Vagina (tissue), 2 donors: ENCODE measurements at regions not wholly inside any gene's neighbourhood (a gene's known extent, or its start where the extent isn't known, plus 50 kb on each side); places are given as distances from the start of the nearest gene placed in this dataset.

Experiments
- CTCF ChIP-seq, 3 experiments: fragments of 450-650 bp in 2 of 3; fragments of 200-600 bp in 1 of 3; sonication (generic) in 1 of 3; IDR thresholded peaks; one replicate each; pipeline ENCODE4 v1.5.1; 2017 to 2019; ENCODE audit warnings: antibody characterized with exemption in 3 of 3, mild to moderate bottlenecking in 2 of 3, moderate library complexity in 2 of 3
- POLR2A ChIP-seq, 2 donors: fragments of 450-650 bp; IDR thresholded peaks; one replicate each; pipeline ENCODE4 v1.6.1; 2017; ENCODE audit warnings: antibody characterized with exemption in 2 of 2, mild to moderate bottlenecking in 2 of 2, moderate library complexity in 2 of 2

GRCh38 chr3:165712382-165712781 is 124.8 kb downstream of the BCHE start:
- TF ChIP-seq CTCF (IDR thresholded peaks at IDR 0.05) (no peak), POLR2A (IDR thresholded peaks at IDR 0.05) (no peak)
